HFF-Myc (cell line): ENCODE measurements at regions not wholly inside any gene's neighbourhood (a gene's known extent, or its start where the extent isn't known, plus 50 kb on each side); places are given as distances from the start of the nearest gene placed in this dataset.

Experiments
- DNase-seq: peaks from one replicate; pipeline ENCODE4 v3.0.0-alpha.2; 2011; ENCODE audit warnings: low read depth; ENCODE audit errors: extremely low read depth
- H3K4me3 ChIP-seq: replicated peaks from 2 replicates; pipeline ENCODE4 v1.5.1; 2011; ENCODE audit warnings: low read depth, mild to moderate bottlenecking, control low read depth, low read length
- TF ChIP-seq, protein P1 (sequence below): IDR thresholded peaks from 2 replicates; pipeline ENCODE4 v1.5.1; 2012; ENCODE audit warnings: mild to moderate bottlenecking, low read depth, low read length, control low read depth; ENCODE audit errors: missing control alignments

DNA sequence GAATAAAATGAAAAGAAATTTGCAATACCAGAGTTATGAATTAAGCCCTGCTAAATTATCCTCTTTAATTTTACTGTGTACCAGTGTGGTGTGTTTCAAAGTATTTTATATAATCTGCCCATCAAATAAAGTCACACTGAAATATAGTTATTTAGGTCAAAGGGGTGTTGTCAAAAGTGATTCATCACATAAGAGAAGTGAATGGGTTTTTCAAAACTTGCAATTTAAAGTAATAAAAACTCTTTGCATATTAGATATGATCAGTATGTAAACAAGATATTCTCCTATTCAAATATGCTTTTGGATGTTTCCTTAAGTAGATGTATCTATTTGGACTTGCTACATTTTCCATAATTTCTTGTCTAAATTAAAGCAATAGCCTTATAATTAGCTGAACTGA is 1183.0 kb upstream of the CDH18 start:
- no peak overlapping the region for H3K4me3 ChIP-seq
- TF ChIP-seq, protein P1, sequence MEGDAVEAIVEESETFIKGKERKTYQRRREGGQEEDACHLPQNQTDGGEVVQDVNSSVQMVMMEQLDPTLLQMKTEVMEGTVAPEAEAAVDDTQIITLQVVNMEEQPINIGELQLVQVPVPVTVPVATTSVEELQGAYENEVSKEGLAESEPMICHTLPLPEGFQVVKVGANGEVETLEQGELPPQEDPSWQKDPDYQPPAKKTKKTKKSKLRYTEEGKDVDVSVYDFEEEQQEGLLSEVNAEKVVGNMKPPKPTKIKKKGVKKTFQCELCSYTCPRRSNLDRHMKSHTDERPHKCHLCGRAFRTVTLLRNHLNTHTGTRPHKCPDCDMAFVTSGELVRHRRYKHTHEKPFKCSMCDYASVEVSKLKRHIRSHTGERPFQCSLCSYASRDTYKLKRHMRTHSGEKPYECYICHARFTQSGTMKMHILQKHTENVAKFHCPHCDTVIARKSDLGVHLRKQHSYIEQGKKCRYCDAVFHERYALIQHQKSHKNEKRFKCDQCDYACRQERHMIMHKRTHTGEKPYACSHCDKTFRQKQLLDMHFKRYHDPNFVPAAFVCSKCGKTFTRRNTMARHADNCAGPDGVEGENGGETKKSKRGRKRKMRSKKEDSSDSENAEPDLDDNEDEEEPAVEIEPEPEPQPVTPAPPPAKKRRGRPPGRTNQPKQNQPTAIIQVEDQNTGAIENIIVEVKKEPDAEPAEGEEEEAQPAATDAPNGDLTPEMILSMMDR = no peak
- DNase-seq = no peak

DNA sequence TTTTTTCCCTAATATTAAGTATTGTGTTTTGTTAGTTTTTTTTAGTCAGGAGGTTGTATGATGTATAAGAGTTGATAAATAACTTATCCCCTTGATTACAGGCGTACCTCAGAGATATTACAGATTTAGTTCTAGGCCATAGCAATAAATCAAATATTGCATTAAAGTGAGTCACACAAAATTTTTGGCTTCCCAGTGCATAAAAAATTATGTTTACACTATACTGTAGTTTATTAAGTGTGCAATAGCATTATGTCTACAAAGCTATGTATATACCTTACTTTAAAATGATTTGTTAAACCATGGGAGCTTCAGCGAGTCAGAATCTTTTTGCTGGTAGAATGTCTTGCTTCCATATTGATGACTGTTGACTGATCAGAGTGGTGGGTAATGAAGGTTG is 1180.6 kb upstream of the CDH18 start:
- H3K4me3 ChIP-seq = no peak overlapping the region
- no peak for DNase-seq
- TF ChIP-seq, protein P1 = no peak

DNA sequence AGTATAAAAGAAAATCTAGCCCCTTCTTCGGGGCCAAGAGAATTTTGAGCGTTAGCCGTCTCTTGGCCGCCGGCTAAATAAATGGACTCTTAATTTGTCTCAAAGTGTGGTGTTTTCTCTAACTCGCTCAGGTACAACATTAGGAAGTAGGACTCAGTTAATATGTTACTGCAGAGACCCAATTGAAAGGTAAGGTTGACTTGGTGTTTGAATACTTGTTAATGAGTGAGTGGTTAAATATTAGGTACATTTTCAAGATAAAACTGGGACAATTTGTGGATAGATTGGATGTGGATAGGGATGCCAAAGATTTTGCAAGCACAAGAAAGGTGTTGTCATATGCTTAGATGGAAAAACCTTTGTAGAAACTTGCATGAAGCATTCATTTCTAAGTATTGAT is 1177.3 kb upstream of the CDH18 start:
- no peak for DNase-seq
- TF ChIP-seq, protein P1 = no peak
- H3K4me3 ChIP-seq = no peak overlapping the region

DNA sequence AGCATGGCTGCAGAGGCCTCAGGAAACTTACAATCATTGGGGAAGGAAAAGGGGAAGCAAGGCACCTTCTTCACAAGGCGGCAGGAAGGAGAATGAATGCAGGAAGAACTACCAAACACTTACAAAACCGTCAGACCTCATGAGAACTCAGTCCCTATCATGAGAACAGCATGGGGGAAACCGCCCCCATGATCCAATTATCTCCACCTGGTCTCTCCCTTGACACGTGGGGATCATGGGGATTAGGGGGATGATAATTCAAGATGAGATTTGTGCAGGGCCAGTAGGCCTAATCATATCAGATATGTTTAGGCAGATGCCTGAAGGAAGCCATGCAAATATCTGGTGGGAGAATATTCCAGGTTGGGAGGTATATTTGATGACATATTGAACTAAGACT is 1176.4 kb upstream of the CDH18 start:
- no peak for DNase-seq
- H3K4me3 ChIP-seq = no peak overlapping the region
- TF ChIP-seq, protein P1 = no peak

DNA sequence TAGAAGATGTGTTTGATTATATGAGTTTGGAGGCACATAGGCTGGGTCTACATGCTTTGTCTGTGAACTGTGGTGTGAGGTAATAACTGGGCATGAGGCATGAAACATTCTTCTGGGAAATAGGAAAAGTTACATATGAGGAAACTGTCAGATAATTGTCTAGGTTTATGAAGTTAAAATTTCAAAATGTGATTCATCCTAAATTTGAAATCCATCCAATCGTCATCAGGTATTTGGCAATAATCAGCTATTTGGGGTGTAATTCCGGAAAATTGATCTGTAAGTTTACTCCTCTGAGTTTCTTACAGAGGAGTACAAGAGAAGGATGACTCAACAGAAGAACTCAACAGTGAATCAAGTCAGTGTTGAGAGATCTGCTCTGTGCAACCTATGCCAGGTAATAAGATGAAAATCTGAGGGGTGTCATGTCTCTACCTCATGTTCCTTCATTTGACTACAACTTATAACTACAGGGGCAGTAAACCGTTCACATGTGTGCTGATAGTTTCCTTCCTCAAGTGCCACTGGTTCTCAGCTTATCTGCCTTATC is 1171.6 kb upstream of the CDH18 start:
- no peak overlapping the region for H3K4me3 ChIP-seq
- TF ChIP-seq, protein P1 = no peak
- no peak for DNase-seq

DNA sequence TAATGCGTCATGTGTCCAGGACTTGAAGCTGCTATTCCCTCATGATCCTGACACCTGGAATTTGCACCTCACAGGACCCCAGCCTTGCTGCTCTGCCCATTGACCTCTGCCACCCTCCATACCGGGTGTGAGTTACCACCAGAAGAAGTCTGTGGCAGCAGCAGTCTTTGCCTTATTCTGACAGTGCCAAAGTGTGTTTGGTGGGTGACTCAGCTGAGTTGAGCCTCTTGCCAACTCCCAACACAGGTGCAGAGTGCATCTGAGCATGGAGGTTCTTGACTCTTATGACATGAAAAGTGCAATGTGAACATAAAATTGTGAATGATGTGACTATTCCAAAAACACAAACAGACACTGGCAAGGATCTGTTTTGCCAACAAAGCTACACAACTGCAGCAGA is 1166.5 kb upstream of the CDH18 start:
- H3K4me3 ChIP-seq = no peak overlapping the region
- no peak for DNase-seq
- TF ChIP-seq, protein P1 = no peak

DNA sequence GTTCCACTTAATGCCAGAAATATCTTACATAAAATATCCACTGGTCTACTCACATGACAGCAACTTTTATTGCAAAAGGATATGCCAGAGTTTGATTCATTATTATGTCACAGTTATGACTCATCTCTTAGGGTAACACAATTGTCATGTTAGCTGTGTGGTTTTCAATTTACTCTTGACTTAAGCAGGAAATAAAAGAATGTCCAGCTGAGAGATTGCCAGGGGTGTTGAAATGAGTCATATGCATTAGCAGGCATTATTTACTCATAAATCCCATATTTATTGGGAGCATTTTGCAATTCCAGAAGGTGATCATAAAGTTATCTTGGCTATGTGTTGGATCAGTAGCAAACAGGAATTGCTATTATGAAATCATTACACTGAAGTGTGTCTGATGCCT is 1164.6 kb upstream of the CDH18 start:
- TF ChIP-seq, protein P1 = no peak
- H3K4me3 ChIP-seq = no peak overlapping the region
- no peak for DNase-seq
